ENCODE measurements at regions not wholly inside any gene's neighbourhood (a gene's known extent, or its start where the extent isn't known, plus 50 kb on each side); places are given as distances from the start of the nearest gene placed in this dataset.

DNA sequence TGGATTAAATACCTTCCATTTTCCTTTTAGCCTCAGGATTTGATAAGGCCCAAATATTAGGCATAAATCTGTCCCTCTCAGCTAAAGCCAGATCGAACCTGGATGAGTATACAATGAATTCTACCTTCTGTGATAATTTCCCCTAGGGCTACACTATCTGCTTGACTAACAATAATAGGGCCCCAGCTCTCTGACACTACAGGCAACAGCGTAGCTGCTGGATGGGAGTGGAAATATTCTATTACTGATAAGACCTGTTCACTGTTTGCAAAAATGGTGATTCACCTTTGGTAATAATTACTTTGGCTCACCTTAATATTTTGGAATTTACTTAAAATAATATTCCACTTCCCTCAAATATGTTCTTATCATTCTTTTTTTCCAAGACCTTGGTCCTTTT, 644.2 kb upstream of the SEMA6A start:
- DNase-seq (ENCODE audit: low read depth) = no peak

DNA sequence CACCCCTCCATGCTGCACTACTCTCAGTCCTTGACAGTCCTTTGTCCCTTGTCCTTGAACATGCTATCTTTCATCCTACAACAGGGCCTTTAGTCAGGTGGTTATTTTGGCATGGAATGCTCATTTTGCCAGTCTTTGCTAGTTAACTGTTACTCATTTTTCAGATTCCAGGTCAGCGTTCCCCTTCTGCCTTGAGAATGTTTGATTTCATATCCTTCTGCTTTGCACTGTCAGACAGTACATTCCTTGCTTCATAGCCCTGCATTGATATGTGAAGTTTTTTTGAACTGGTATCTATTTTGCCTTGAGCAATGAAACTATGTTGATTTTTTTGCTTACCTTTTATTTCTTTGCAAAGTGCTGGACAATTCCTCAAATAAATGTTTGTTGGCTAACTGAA, 638.2 kb upstream of the SEMA6A start:
- no peak for DNase-seq (ENCODE audit: low read depth)

DNA sequence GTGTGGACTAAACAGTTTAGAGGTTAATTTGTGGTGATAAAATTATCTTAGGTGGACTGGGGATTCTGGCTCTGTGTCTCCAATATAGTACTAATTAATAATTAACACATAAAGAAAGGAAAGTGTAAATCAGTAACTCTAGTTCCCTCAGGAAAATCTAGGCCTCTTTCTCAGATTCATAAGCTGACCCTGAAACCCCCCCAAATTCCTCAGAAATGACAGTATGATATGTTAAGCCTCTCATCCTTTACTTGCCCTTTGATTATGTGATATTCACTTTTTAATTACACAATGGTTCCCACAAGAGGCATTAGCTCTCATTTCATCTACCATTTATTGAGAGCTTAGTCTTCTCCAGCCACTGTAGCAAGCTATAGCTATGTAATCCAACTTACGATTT, 636.2 kb upstream of the SEMA6A start:
- no peak for DNase-seq (ENCODE audit: low read depth)

DNA sequence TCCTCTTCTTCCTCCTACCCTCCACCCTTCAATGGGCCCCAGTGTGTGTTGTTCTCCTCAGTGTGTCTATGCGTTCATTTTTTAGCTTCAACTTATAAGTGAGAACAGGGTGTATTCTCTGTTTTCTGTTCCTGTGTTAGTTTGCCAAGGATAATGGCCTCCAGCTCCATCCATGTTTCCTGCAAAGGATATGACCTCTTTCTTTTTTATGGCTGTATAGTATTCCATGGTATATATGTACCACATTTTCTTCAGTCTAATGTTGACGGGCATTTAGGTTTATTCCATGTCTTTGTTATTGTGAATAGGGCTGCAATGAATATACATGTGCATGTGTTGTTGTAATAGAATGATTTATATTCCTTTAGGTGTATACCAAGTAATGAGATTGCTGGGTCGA, 634.9 kb upstream of the SEMA6A start:
- no peak for DNase-seq (ENCODE audit: low read depth)

DNA sequence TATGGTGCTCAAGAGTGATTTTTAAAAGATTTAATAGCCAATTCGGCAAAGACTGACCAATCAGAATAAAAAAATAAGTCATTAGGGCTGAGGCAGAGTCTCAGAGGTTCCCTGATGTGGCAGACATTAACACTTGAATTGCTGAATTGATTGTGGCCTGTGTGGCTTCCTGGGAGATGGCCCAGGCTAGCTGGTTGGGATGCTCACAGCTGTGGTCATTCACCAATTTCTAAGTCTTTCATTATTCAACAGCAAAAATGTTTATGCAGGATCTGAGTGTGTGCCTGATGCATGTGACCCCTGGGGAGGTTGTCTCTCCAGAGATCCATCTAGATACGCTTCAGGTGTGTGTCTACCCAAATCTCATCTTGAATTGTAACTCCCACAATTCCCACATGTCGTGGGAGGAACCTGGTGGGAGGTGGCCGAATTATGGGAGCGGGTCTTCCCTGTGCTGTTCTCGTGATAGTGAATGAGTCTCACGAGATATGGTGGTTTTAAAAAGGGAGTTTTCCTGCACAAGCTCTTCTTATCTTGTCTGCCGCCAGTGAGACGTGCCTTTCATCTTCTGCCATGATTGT, 632.6 kb upstream of the SEMA6A start:
- no peak for DNase-seq (ENCODE audit: low read depth)

DNA sequence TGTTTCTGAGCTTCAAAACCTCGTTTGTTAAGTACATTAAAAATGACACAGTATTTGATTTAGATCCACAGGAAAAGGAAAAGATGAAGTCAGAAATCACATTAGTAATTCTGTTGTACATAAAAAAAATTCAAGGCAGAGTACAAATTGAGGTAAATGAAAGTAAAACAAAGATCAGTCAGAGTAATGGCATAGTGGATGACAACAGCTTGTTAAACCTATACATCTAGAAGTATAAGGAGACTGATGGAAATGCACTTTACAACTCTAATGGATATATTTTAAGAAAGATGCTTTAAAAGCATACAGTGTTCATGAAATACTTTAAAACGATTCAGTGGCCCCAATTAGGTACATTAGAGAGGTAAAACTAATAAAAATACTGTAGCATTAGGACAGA, 631.3 kb upstream of the SEMA6A start:
- DNase-seq (ENCODE audit: low read depth) = no peak

DNA sequence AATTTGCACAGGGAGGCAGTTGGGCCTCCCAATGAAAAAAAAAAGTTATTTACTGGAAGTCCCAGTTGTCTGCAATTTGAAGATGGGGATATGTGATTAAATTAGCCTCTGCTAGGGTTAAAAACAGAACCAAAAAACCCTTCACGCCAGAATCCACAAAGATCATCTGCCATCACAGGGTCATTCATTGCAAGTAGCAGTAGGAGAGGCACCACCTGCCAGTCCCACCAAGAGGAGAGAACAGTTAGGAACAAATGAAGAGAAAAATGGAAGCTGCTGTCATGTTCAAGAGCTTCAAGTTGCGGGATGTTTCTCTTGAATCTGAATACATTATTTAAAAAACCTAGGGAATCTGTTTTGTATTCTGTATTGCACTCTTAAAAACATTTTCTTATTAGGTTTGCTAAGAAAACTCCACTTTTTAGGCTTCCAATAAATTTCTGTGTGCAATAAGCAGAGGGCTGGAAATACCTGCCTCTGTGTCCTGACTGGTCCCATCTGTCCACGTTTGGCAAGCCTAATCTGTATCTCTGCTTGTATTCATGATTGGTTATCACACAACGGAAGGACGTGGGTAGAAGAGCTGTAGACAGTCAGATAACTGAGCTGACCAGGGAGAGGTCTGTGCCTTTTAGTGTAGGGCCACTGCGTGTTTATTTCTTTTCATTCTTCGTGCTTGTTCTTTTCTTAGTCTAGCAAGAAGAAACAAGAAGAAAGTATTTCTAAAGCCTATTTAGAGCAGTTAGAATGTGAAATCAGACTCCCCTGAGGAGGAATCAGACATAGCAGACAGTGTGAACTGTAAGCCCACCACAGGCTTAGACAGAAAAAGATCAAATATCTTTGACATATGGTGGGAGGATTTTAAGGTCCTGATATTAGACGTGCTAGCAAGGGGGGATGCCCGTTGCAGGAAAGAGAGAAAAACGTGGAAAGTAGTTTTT, 630.6 kb upstream of the SEMA6A start:
- DNase-seq (ENCODE audit: low read depth) = no peak

DNA sequence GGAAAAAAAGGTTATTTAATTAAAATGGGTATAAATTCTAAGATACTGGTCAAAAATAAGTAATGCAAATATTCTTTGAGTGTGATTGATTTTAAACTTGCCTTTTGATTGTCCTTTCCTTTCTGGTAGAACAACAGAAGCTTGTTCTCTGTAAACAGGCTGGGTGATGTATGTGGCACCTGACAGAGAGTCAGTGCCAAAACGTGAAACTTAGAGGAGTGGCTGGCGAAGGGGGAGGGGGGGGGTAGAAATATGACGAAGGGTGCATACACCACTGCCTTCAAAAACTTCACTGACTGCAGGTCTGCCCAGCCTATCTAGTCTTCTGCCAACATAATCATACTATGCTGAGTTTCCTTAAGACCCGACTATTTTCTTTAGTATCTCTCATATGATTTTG, 629.8 kb upstream of the SEMA6A start:
- no peak for DNase-seq (ENCODE audit: low read depth)

DNA sequence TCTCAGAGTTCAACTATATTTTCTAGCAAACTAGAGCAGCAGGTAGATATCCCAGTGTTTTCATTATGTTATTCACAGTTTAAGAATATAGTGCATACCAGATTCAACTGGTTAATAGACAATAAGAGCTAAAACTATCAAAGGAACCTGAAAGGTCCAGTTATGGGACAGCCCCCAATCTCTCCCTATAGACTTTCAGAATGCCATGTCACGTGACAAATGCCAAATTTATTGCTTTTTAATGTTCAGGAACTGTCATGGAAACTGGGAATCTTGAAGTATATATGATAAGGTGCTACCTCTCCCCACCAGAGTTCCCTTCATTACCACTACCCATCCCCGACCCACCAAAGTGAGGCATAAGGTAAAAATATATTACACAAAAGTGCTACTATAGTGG, 629.0 kb upstream of the SEMA6A start:
- DNase-seq (ENCODE audit: low read depth) = no peak

DNA sequence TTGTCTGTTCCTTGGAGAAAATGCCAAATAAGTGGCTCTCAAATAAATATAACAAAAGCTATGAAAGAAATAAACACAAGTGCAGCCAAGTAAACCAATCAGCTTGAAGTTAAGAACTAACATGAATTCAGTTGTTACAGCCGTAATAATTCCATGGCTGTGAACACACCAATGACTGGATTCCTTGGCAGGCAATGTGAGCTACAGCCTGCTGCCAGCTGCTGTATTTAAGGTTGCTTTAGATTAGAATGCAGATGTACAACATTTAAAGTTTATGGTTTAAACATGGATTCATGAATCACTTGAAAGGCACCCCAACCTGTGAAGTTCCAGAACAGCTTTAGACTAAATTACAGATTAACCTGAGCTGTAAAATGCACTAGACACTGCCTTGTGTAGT, 626.4 kb upstream of the SEMA6A start:
- DNase-seq (ENCODE audit: low read depth) = no peak

DNA sequence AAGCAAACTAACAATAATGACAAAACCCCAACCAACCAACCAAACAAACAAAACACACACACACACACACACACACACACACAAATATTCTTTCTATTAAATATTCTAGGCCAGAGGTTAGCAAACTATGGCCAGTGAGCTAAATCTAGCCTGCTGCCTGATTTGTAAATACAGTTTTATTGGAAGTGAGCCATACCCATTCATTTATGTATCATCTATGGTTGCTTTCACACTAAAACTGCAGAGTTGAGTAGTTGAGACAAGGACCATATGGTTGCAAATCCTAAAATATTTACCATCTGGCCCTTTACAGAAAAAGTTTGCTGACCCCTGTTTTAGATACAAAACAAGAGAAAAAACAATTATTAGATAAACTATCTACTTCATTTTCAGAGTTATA, 620.5 kb upstream of the SEMA6A start:
- no peak for DNase-seq (ENCODE audit: low read depth)

DNA sequence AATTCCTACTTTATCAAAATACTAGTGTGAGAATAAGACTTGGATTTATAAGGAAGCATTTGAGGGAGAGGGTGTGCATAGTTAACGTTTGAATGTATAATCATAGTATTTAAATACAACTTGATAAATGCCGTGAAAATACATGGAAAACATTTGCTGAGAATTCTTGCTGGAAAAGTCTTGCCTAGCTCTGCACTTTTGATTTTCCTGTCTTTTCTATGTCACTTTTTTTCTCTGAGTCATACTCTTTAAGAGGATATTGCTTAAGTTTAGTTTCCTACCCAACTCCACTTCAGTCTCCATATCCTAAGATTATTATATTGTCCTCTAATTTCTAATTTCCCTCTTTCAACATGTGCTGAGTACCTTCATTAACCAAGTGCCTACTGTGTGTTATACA, 616.6 kb upstream of the SEMA6A start:
- DNase-seq (ENCODE audit: low read depth) = no peak

DNA sequence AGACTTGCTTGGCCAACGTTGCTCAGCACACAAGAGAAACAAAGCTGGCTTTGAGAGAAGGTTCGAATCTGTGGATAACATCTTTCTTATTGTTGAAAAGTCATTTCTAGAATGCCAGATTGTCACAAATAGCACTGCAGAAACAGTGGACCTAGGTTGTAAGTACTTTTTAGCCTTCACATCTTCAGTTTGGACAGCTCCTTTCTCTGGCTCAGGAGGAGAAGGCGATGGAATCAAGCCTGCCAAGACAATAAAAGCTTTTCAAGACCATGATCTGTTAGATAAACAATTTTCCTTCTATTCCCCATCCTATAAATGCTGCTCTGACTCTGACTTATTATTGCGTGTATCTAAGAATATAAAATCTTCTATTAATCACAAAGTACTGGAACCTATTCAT, 615.2 kb upstream of the SEMA6A start:
- DNase-seq (ENCODE audit: low read depth) = no peak

DNA sequence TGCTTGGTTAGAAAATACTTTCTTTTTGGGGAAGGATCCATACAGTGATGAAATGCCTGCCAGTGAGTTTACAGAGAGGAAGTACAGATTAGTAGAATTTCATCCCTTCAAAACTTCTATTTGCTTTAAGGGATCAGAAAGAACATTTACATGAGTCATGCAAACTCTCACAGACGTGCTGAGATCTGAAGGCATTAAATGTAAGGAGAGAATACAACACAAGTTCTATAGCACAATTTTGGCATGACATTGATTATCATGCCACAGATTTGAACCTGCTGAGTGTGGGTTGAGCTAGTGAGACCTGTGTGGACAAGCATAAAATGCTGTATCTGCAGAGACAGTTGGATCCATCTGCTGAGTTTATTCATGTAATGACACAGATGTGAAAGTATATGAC, 613.6 kb upstream of the SEMA6A start:
- DNase-seq (ENCODE audit: low read depth) = no peak

DNA sequence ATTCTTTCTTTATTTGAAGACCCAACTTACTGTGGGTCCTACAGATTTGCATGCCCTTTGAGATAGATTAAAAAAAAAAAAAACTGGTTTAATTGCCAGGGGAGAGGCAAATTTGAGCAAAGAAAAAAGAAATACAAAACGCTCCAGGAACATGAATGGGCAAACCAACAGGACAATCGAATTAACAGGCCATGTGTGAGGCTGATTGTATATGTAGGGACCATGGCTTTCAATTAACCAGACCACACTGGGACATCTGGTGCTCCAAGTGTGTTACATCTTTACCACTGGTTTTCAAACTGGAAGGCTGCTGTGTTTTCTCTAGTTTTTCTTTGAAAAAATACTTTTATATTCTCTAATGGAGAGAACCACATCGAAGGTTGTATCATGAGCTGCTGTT, 612.1 kb upstream of the SEMA6A start:
- no peak for DNase-seq (ENCODE audit: low read depth)

DNA sequence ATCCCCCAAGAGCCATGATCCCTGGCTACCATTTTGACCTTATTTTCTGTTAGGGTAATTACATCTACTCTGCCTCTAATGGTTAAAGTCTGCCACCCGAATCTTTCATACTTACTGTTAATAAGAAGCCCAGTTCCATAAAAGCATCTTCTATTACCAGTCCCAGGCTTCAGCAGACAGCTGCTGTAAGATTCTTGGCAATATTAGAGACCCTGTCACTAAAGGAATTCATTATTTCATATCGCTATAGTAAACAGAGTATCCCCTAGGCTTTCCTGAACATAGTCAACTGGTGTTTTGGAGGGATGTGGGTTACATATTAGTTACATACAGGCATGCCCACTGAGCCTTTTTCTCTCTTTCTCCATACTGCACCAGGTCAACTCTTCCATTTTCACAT, 608.7 kb upstream of the SEMA6A start:
- no peak for DNase-seq (ENCODE audit: low read depth)

DNA sequence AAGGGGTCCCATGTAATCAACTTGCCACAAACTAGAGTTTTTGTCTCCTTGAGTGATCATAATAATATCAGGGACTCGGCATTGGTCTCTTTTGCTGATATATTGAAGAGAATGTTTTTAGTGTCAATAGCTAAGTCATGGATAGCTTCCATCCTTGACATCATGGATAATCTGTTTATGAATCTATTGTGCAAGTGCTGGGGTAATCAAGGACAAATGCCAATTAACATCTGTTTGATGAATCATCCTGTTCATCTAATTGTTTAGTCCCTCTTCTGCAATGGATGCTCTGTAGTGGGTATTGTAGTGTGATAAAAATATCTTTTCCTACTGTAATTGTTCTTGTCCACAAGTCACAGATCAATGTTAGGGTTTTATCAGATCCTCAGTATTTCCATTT, 607.5 kb upstream of the SEMA6A start:
- DNase-seq (ENCODE audit: low read depth) = no peak

DNA sequence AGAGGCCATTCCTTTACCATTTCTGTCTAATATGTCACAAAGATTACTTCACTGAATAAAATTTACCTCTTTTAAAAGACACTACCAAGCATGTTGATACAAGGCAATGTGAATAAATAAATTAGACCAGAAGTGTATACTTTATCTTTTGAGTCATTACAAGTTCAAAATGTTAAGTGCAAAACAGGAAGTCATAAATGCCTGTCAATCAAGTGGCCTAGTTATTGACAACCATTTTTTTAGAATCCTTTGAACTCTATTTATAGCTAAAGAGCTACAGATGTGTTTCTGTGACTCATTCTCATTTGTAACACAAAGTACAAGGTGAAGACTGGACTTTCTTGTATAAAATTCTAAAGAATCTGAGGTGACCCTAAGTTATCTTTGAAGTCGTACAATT, 602.7 kb upstream of the SEMA6A start:
- no peak for DNase-seq (ENCODE audit: low read depth)

DNA sequence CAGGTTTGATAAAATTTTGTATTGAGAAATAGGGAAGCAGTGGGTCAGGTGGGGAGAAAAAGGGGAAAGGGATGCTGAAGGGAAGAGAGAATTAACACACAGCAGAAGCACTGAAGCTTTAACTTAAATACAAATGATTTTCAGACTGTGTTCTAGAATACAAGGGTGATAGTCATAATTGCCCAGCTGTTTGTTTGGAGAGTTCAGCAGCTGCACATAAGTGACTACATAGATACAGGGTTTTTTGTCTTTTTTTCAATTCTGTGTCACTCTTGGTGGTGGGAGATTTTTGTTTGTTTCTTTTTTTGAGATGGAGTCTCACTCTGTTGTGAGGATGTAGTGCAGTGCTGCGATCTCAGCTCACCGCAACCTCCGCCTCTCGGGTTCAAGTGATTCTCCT, 590.4 kb upstream of the SEMA6A start:
- DNase-seq (ENCODE audit: low read depth) = no peak

DNA sequence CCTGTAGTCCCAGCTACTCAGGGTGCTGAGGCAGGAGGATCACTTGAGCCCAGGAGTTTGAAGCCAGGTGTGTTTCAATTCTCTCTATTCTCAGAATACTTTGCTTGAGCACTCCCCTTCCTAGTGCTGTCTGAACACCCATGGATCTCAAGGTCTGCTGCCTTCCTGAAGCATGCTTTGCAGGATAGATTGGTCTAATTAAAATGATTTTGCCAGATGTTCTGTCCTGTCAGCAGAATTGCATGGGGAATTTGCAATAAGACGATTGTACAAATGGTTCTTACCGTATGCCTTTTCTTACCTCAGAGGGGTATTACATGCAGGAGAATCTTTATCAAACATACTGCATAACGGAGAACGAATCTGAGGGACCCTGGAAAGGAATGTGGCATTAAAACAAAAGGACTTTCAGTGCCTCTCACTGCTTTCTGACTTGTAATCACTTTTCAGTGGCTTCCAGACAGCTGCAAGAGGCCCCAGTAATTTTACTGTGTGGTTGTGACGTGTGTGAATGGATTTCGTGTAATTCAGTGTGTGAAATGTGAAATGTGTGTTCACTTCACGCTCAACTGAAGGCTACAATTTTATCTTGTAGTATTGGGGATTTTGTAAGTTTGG, 587.2 kb upstream of the SEMA6A start:
- DNase-seq (ENCODE audit: low read depth) = no peak

DNA sequence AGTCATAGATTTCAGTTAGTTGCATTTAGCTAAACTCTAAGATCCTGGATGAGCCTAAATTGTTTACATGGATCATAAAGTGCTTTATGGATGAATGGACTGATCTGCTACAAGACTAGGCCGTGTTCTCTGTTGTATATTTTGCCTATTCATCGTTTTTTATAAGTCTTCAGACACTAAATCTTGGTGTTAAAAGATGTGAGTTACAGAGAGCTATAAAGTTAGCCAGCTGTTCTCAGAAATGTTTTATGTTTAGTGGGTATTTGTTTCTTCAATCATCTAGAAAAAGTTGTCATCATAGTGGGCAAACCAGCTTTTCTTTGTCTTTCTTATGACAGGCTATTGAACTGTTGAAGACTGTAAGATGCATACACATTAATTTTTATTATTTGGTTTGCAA, 585.8 kb upstream of the SEMA6A start:
- no peak for DNase-seq (ENCODE audit: low read depth)

DNA sequence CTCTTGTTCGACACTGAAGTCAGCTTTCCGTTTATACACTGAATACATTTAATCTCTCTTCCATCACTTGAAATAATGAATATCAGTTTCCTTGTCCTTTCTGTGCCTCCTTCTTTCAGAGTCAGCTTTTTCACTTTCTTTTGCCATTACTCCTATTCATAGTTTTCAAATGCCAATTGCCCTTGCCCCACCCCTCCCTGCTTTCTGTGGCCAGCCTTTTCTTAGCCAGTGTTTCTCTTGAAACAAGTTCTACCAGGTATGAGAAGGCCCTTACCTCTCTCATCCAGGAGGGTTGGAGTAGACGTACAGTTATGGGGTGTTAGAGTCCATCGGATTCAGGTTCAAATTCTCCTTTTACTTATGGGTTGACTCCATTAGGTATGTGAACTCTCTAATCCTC, 574.7 kb upstream of the SEMA6A start:
- no peak for DNase-seq (ENCODE audit: low read depth)

DNA sequence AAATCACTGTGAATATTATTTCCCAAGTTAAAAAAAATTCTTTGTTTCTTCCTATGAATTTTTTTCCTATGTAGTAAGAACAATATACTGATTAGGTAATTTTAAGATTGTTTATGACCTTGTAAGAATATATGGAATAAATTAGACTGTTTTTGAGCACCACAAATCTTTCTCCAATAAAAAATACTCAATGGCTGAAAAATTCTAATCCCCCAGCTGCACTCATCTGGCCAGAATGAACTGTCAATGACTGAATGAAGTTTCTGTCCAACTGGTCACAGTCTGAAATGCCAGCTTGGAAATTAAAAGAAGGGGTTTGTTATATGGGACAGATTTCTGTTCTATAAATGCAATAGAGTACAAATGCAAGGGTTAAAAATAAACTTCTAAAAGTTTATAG, 569.5 kb upstream of the SEMA6A start:
- no peak for DNase-seq (ENCODE audit: low read depth)

DNA sequence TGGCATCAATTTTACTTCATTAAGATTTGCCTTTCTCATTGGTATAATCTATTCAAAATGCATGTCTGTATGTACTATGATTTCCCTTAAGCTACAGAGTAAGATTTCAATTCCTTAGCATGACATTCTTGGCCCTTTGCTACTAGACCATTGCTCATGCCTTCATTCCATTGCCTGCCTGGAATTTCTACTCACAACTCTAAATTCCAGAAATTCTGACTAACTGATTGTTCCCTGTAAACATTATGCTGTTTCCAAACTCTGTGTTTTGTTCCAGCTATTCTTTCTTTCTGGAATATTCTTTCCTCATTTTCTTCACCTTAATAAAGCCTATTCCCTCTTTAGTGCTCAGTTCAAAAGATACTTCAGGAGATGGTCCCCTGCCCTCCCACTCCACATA, 568.8 kb upstream of the SEMA6A start:
- DNase-seq (ENCODE audit: low read depth) = no peak
